ENCODE measurements at regions not wholly inside any gene's neighbourhood (a gene's known extent, or its start where the extent isn't known, plus 50 kb on each side); places are given as distances from the start of the nearest gene placed in this dataset.

DNA sequence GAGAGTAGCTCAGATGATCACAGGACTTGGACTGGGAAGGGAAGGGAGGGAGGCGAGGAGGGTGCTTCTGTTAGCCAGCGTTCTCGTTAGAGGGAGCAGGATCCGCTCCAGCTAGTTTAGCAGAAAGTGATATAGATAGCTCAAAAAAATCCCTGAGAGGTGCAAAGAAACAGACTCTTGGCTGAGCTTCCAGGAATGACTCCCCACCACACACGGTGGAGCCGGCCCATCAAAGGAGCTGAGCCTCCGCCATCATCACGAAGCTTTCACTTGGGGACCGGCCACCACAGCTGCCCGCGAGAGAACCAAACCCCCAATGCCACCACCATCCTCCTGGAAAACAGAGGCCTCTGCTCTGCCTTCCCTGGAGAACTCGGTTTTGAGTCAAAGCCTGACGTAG, 124.6 kb upstream of the BCL2L14 start:
- no peak for DNase-seq (ENCODE audit: low read depth, low spot score)

DNA sequence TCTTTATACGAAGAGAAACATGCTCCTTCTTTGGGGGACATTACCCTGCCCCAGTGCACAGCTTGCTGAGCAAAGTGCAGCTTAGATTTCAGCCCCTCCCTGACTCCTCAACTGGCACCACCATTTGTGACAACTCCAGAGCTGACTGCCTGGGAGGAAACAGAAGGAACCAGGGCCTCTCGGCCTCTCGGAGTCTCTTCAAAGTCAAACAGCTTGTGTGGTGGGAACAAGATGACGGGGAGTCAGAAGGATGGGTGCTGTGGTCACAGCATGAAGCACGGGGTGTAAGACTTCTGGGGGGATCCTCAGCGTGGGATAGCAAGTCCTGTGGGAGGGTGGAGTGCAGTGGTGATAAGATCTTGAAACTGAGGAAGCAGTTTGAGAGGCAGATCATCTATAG, 123.5 kb upstream of the BCL2L14 start:
- DNase-seq (ENCODE audit: low read depth, low spot score) = no peak

DNA sequence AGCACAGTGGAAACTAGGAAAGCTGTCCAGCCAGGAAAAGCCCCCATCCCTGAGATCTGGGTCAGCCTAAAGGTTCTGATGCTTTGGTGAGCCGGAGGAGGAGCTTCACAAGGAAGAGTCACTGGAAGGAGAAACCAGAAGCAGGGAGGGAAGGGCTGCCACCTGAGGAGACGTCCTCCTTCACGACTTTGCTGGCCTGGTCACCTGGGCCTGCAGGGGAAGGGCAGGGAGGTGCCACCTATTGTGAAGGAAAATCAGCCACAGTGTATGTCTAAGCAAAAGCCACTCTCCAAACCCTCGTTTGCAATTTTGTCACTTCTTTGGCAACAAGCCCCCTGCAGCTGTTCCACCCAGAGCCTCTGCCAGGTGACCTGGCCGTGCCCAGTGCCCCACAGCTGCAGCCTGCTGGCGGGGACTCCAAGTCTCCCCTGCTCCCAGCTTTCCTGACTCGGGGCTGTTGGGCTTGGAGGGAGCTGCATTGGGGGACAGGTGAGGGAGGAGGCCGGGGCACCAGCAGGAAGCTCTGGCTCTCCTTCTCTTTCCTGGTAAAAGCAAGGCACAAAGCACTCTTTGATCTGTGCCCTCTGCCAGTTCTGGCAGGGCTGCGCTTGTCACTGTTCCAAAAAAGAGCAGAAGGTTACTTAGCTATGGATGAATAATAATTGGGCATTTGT, 120.9 kb upstream of the BCL2L14 start:
- no peak for DNase-seq (ENCODE audit: low read depth, low spot score)

DNA sequence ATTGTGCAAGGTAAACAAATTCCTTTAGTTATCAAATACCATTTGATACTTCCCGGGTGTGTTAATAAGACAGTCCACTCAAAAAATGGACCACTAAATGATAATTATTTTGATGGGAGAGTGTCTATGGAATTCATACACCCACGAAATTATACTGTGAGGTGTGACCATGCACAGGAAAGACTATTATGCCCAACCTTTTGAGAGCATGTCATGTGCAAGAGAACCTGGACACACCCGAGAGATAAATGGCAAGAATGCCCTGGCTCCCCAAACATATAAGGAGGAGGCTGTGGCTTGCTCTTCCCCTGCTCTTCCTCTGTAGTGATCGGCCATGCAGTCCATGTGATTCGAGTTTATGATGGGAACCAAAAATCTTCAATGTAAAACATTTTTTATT, 119.5 kb upstream of the BCL2L14 start:
- DNase-seq (ENCODE audit: low read depth, low spot score) = no peak

DNA sequence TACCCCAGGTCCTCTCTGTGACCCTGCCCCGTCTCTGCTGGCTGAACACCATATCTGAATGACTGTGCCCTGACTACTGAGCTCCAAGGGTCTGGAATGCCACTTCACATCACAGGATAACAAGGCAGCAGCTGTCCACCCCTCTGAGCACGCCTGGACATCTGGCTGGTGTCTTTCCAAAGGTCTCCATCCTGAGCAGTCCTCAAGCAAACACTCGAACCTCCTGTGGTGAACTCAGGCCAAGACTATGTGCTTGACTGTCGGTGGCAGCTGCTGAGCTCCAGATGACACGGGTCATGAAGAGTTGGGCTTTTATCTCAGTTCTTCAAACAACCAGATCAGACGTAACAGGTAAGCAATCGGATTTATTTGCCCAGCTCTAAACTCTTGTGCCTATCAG, 117.2 kb upstream of the BCL2L14 start:
- no peak for DNase-seq (ENCODE audit: low read depth, low spot score)

DNA sequence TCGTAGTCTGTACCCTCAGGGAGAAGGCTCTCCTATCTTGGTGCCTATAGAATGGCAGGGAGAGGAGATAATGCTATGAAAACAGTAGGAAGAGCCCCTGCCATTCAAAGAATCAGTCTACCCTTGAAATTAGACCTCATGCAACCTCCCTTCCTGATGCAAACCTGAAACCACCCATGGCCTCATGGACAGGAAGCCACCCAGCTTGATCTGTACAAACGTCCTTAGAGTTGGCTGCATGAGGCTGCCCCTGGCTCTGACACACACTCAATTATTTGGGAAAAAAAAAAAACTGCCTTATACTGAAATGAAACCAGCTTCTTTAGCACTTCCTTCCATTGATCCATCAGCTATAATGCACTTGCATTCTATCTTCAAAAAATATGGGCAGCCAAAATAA, 116.6 kb upstream of the BCL2L14 start:
- DNase-seq (ENCODE audit: low read depth, low spot score) = no peak

DNA sequence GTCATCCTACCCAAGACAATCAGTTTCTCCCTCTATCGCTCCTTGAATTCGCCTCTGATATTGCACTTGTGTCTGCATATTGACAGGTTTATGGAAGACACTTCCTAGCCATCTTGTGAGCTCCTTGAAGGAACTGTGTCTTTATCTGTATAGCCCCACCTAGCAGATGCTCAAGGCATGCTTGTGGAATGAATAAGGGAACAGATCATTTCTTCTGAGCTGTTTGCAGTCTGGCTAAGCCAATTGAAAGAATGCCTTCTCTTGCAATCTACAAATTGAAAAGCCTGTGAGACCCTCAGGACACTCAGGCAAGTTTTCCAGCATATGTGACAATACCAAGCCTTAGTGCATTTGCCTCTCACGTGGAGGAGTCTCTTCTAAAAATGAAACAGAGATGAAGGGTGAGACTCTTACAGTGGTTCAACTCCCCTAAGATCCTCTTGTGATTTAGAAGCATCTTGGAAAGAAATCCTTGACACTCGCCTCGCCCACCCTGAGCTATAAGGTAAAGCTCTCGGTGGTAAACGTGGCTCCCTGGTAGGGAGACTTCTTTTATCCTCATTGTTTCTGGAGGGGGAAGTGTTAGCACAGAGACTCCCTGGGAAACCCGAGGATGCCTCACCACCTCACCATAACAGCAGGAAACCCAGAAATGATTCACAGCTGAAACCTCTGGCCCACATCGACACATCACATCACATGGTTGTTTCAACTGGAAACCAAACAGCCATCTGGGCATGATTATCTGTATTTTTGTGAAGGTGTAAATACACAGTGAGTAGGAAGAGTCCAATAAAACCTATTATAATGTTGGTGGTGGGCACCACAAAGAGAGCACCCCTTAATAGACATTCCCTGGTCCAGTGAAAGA, 112.3 kb upstream of the BCL2L14 start:
- DNase-seq (ENCODE audit: low read depth, low spot score) = peak; percentile 87

DNA sequence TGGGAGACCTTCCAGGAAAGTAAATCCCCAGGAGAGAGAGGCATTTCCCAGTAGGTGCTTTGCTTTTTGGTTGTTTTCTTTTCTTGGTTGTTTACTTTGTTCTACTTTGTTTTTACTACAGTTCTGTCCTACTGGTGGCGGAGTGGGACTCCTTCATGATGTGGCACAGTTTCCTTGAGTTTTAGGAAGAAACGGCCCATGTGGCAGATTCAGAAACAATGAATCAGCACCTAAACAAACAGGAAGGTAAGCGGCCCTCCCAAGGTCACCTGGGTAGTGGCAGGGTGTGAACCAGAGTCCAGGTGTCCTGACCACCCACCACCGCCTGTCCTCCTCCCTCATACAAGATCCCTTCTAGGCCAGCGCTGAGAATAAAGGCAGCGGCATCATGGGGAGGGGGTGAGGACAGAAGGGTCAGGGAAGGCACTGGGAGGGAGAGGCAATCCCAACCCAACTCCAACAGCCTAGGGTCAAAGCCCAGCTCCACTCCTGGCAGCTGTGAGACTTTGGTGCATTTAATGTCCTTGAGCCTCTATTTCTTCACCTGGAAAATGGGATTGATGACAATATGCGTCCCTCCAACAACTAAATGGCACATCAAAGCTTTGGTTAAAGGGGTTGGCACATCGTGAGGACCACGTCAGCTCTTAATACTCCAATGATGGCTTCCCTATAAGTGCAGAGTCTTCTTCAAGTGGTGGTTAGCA, 111.5 kb upstream of the BCL2L14 start:
- DNase-seq (ENCODE audit: low read depth, low spot score) = no peak

DNA sequence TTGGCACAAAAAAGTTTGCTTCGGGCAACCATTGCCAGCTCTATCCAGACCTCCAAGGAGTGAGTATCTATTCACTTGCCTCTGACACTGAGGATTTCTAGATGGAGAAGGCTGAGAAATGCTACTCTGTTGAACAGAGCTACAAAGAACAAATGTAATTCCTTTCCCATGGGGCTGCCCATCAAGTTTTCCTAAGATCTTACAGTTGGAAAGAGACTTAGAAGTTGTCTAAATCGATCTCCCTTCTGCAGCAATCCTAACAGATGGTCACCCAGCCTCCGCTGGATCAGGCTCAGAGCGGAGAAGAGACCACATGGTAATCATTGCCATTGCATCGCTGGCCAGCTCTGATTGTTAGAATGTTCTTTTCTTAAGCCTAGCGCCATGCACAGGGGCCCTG, 110.1 kb upstream of the BCL2L14 start:
- no peak for DNase-seq (ENCODE audit: low read depth, low spot score)

DNA sequence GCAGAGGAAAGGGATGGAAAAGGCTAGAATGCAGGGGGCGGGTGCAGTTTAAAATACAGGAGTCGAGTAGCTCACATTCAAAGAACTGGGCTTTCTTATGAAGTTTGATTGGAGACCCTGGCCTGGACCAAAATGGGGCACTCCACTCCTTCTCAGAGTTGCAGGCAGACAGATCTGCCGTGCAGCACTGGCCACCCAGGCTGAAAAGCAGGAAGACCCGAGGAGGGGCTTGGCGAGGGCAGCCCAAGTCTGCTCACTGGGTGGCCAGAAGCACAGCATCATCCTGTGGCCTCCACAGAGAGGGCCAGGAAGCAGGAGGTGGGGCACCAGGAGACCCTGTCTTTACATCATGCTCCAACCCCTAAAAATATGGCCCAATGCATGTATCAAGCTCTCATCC, 109.1 kb upstream of the BCL2L14 start:
- no peak for DNase-seq (ENCODE audit: low read depth, low spot score)

DNA sequence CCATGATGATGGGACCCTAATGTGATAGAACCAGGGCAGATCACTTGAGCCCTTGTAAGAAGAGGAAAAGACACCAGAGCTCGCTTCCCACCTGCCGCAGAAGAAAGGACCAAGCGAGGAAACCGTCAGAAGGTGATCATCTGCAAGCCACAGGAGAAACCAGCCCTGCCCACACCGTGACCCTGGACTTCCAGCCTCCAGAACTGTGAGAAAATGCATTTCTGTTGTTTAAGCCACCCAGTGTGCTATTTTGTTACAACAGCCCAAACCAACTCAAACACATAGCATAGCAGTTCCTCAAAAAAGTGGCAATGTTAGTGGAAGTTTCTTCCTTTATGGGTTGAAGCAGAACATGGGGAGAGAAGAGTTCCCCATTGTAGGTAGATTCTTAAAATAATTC, 107.9 kb upstream of the BCL2L14 start:
- no peak for DNase-seq (ENCODE audit: low read depth, low spot score)

DNA sequence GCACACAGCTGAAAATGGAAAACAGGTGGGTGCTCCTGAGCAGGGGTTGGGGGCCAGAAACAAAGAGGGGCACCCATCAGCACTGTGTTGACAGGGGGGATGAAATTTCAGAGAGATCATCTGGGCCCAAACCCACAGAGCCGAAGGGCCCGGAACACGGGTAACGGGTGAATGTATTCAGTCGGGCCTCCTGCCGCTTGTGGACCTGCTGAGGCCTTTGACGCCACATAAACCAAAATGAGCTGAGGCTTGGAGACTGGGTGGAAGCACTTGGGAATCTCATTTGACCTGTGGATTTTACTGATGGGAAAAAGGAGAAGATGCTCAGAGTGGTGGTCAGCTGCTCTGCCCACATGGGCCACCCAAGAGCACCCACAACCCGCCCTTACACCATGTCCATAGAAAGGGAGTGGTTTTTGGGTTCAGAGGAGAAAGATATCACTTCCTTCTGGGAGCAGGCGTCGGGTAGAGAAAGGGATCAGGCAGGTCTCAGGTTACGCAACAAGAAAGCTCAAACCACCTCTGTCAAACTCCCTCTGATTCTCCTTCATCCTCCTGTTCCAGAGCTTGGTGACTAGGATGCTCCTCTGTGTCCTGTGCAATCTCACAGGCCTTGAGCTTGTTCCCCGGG, 106.8 kb upstream of the BCL2L14 start:
- DNase-seq (ENCODE audit: low read depth, low spot score) = no peak

DNA sequence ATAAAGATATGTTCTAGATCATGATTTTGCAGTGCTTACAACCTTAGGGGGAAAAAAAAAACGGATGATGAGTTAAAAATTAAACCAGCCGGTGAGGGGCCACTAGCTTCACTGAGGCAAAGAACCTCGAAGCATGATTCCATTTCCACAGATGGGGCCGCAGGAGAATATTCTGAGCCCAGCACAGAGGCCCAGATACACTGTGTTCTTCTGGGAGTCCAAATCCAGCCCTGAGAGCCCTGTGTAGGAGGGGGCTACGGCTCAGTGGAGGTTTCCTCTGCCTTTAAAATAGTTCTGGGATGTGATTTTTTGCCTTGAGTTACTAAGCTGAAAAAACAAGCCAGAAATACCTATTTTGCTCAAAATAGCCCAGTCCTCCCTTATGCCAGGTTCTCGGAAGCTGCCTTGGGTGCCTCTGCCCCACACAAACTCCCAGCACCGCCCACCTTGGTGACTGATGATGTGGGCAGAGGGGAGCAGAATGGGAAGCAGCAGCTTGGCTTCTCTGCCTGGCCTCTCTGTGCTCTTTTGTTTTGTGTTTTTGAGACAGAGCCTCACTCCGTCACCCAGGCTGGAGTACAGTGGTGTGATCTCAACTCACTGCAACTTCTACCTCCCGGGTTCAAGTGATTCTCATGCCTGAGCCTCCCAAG, 105.4 kb upstream of the BCL2L14 start:
- no peak for DNase-seq (ENCODE audit: low read depth, low spot score)

DNA sequence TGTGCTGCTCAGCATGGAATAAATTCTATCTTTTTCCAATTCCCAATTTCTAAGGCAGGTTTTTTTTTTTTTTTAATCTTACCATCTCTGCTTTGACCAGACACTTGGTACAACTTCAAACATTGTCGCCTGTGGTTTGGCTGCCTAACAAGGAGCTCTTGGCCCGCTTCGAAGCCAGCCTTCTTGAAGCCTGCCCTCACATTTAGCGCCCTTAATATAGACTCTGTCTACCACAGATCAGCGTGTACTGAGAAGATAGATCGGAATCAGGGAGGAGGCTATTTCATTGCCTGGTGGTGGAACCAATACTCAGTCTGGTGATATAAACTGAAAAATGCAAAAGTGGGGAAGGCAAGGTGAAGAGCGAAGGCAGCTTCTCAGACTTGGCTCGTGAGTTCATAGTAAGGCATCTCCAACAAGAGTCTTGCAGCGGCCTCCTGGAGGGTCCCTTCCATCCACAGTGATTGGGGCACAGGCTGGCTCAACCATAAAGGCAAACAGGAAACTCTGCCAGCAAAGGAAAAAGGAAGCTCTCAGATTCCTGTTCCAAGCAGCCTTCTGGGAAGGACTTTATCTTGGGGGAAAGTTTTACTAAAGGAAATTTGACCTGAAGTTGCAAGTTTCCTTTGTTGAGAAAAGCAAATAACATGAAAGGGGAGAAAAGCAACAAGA, 103.2 kb upstream of the BCL2L14 start:
- DNase-seq (ENCODE audit: low read depth, low spot score) = no peak

DNA sequence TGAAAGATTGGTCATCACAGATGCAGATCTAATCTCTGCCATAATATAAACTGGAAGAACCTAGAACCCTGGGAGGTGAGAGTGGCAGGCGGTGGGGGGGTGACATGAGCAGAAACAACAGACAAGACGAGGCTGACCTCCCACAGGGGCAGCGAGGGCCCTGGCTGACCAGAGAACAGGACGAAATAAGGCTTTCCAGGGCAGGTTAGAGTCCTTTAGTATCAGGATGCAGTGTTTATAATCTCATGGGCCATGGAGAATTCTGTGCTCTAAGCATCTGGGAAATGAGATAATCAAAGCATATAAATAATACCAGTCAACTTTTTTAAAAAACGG, 102.7 kb upstream of the BCL2L14 start:
- no peak for DNase-seq (ENCODE audit: low read depth, low spot score)

DNA sequence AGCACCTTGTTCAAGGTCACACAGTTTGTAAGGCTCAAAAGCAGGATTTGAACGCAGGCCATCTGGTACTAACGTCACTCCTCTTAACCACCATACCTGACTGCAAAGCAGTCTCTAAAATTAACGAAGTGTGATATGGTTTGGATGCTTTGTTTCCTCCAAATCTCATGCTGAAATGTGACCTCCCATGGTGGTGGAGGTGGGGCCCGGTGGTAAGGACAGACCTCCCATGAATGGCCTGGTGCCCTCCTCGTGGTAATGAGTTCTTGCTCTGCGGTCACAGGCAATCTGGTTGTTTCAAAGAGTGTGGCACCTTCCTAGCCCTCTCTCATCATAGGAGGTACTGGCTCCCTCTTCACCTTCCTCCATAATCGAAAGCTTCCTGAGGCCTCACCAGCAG, 102.2 kb upstream of the BCL2L14 start:
- no peak for DNase-seq (ENCODE audit: low read depth, low spot score)

DNA sequence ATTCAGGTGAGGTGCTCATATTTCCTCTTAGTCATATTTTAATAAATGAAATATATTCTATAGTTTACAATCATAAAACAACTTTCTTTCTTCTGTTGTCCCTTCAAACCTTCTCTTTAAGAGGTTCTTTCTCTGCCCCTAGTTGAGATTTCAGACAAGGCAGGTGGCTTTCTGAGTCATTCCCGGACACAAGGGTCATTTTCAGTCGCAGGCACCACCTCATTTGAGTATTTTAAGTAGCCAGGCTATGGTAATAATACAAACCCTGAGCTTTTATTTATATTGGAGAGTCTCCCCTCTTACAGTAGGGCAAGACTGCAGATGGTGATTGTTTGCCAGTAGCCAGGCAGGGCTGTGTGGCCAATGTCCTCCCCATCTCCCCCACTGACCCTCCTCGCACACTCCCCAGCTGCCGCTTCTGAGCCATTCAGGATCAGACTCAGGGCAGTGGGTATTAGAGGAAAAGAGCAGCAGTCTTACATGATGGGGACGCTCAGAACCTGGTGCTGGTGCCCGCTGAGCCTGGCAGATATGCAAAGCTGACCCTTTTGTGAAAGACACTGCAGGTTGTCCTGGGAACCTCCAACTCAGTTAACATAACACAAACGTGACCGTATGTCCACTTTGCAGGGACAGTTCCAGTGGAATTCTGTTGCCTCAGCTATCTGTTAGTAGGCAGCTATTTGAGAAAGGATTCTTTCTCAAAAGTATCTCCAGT, 101.1 kb upstream of the BCL2L14 start:
- no peak for DNase-seq (ENCODE audit: low read depth, low spot score)

DNA sequence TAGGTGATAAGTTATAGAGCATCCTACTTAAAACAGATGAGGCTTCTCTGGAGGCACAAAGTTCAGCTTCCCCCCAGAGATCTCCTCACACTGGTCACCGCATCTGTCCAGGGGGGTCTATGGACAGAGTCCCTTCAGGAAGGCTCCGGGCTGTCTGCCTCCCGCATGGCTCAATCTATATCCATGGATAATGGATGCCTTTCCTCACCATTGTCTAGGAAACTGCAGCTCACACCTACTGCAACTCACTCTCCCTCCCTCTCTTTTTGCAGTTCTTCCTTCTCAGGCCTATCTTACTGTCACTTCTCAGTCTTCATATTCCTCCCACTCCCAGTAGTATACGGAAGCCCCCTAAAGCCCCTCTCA, 100.6 kb upstream of the BCL2L14 start:
- no peak for DNase-seq (ENCODE audit: low read depth, low spot score)

DNA sequence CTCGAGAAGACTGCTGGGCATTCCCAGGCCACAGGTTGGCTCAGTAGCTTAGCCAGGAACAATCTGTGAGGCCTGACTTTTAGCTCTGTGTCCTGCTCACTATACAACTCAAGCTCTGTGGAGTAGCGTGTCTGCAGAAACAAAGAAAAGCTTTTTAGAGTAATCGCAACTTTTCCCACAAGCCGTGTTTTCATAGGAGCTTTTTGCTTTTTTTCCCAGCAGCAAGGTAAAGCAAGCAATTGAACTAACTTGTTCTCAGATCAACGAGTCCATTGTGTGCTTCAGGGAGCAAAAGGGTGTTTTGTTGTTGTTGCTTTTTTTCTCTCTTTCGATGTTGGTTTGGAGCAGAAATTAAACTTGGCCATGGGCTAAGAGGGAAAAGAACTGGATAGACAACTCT, 97.3 kb upstream of the BCL2L14 start:
- no peak for DNase-seq (ENCODE audit: low read depth, low spot score)

DNA sequence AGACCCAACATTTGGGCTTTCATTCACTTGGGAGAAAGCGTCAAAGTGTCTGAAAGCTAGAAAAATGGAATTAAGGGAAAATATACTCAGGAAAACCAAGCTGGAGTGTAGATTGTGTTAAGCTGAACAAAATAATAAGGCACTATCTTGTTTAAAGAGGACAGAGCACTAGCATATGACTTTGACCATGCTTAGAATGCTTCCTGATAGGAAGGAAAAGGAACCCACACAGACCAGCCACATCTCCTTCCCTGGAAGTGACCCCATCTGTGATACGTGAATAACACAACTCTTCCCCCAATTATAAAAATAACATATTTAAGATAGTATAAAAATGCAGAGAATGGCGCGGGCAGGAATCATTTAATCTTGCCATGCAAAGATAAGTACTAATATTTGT, 94.7 kb upstream of the BCL2L14 start:
- DNase-seq (ENCODE audit: low read depth, low spot score) = no peak

Measured in brain pericyte (primary cell).